SK-N-SH (cell line): ENCODE measurements at regions not wholly inside any gene's neighbourhood (a gene's known extent, or its start where the extent isn't known, plus 50 kb on each side); places are given as distances from the start of the nearest gene placed in this dataset.

Experiments used
- CTCF ChIA-PET: fragments of 300-600, 350-600 bp; formaldehyde crosslinking; extraction: SDS; loops from one replicate; lab custom pipeline; 2021; lab: Yijun Ruan, JAX
- POLR2A ChIA-PET: fragments of 350-600 bp; sonication (Branson Sonifier 250); formaldehyde crosslinking; extraction: SDS; loops from one replicate; lab custom pipeline; 2020; ENCODE audit warnings: antibody characterized with exemption, inconsistent platforms; lab: Yijun Ruan, JAX
- DNase-seq: peaks from one replicate; pipeline ENCODE4 v3.0.0; 2012
- H2AFZ ChIP-seq: fragments of 200-600 bp; sonication (generic); 2 replicates; pipeline ENCODE4 v1.8.1; 2016; ENCODE audit warnings: antibody characterized with exemption, mild to moderate bottlenecking, low read depth
- H3F3A ChIP-seq: fragments of 200-600 bp; sonication (generic); replicated peaks from 2 replicates; pipeline ENCODE3; 2016; ENCODE audit warnings: antibody characterized with exemption, mild to moderate bottlenecking; ENCODE audit not compliant: insufficient read depth
- H3K27ac ChIP-seq, 2 experiments: fragments of 200-500 bp in 1 of 2; fragments of 200-600 bp in 1 of 2; sonication (Bioruptor generic) in 1 of 2; sonication (generic), shearing (Covaris generic) in 1 of 2; 2 replicates each; pipeline versions ENCODE4 v1.5.1 to v1.6.1; 2014 to 2016; ENCODE audit warnings: low read depth in 2 of 2, inconsistent platforms in 1 of 2, low read length in 1 of 2, mild to moderate bottlenecking in 1 of 2, mixed read lengths in 1 of 2
- H3K27me3 ChIP-seq: fragments of 200-600 bp; sonication (generic), shearing (Covaris generic); 2 replicates; pipeline ENCODE4 v1.6.1; 2016; ENCODE audit warnings: mixed run types; ENCODE audit not compliant: insufficient read depth
- H3K36me3 ChIP-seq, 2 experiments: fragments of 200-500 bp in 1 of 2; fragments of 200-600 bp in 1 of 2; sonication (Bioruptor generic) in 1 of 2; sonication (generic) in 1 of 2; replicated peaks in 1 of 2; 2 replicates each; pipeline versions ENCODE3 to v1.5.1; 2014 to 2016; ENCODE audit warnings: low read length in 1 of 2, mild to moderate bottlenecking in 1 of 2; ENCODE audit not compliant: insufficient read depth in 2 of 2, control insufficient read depth in 1 of 2
- H3K4me1 ChIP-seq, 2 experiments: fragments of 200-500 bp in 1 of 2; fragments of 200-600 bp in 1 of 2; sonication (Bioruptor generic) in 1 of 2; sonication (generic), shearing (Covaris generic) in 1 of 2; 2 replicates each; pipeline versions ENCODE4 v1.5.1 to v1.6.1; 2014 to 2016; ENCODE audit warnings: low read depth in 1 of 2, low read length in 1 of 2, mixed run types in 1 of 2; ENCODE audit not compliant: insufficient read depth in 2 of 2, control insufficient read depth in 1 of 2
- H3K4me2 ChIP-seq: fragments of 200-600 bp; sonication (generic), shearing (Covaris generic); 2 replicates; pipeline ENCODE4 v1.6.1; 2017; ENCODE audit warnings: mixed run types
- H3K4me3 ChIP-seq, 2 experiments: fragments of 200-500 bp in 1 of 2; fragments of 200-600 bp in 1 of 2; sonication (Bioruptor generic) in 1 of 2; sonication (generic), shearing (Covaris generic) in 1 of 2; 2 replicates each; pipeline versions ENCODE4 v1.5.1 to v1.8.1; 2014 to 2016; ENCODE audit warnings: low read depth in 2 of 2, inconsistent platforms in 1 of 2, low read length in 1 of 2, mild to moderate bottlenecking in 1 of 2, mixed read lengths in 1 of 2, moderate library complexity in 1 of 2
- H3K79me2 ChIP-seq: fragments of 200-600 bp; sonication (generic); 2 replicates; pipeline ENCODE4 v1.8.1; 2017; ENCODE audit warnings: mild to moderate bottlenecking; ENCODE audit not compliant: insufficient read depth
- H3K9ac ChIP-seq: fragments of 200-600 bp; sonication (generic); 2 replicates; pipeline ENCODE4 v1.6.1; 2017; ENCODE audit warnings: mixed run types
- H3K9me2 ChIP-seq: fragments of 200-600 bp; sonication (generic); 2 replicates; pipeline ENCODE4 v1.6.1; 2017; ENCODE audit warnings: mixed run types
- H3K9me3 ChIP-seq: fragments of 200-600 bp; sonication (generic); 2 replicates; pipeline ENCODE4 v1.6.1; 2017; ENCODE audit warnings: mixed run types, mild to moderate bottlenecking, moderate library complexity
- H4K20me1 ChIP-seq: fragments of 200-600 bp; sonication (generic); 2 replicates; pipeline ENCODE4 v1.6.1; 2017; ENCODE audit warnings: mild to moderate bottlenecking, mixed run types; ENCODE audit not compliant: insufficient read depth
- FOSL2 ChIP-seq: IDR thresholded peaks from 2 replicates; pipeline ENCODE4 v1.4.0; 2012; ENCODE audit warnings: low read depth, mild to moderate bottlenecking, moderate library complexity, borderline replicate concordance
- MXI1 ChIP-seq: IDR thresholded peaks from 2 replicates; pipeline ENCODE4 v1.6.1; 2012; ENCODE audit warnings: mild to moderate bottlenecking, low read depth, low read length, improper control_type of control experiment
- NRF1 ChIP-seq: IDR thresholded peaks from 2 replicates; pipeline ENCODE4 v1.6.1; 2012; ENCODE audit warnings: low read depth, mild to moderate bottlenecking, low read length
- RXRA ChIP-seq: IDR thresholded peaks from 2 replicates; pipeline ENCODE4 v1.4.0; 2012; ENCODE audit warnings: low read depth, mild to moderate bottlenecking, borderline replicate concordance
- TAF1 ChIP-seq: IDR thresholded peaks from 2 replicates; pipeline ENCODE4 v1.6.1; 2012; ENCODE audit warnings: low read depth, mild to moderate bottlenecking, low read length, moderate library complexity, borderline replicate concordance
- TEAD4 ChIP-seq: IDR thresholded peaks from 2 replicates; pipeline ENCODE4 v1.4.0; 2012; ENCODE audit warnings: mild to moderate bottlenecking, borderline replicate concordance; ENCODE audit not compliant: insufficient read depth
- WGBS: methylation state at CpG from one replicate; pipeline ENCODE4 v1.1.6; 2017; ENCODE audit warnings: low lambda C conversion rate; 5-methylcytosine and 5-hydroxymethylcytosine counted together
- TF ChIP-seq, protein P1 (sequence below): IDR thresholded peaks from 2 replicates; pipeline ENCODE4 v1.6.1; 2012; ENCODE audit warnings: mild to moderate bottlenecking, low read depth, low read length, moderate library complexity
- TF ChIP-seq, protein P2 (sequence below): fragments of 150-350 bp; IDR thresholded peaks from 2 replicates; pipeline ENCODE4 v1.6.1; 2017; ENCODE audit warnings: antibody characterized with exemption, low read length, low read depth, borderline replicate concordance
- TF ChIP-seq, protein P3 (sequence below): IDR thresholded peaks from 2 replicates; pipeline ENCODE4; 2012

DNA sequence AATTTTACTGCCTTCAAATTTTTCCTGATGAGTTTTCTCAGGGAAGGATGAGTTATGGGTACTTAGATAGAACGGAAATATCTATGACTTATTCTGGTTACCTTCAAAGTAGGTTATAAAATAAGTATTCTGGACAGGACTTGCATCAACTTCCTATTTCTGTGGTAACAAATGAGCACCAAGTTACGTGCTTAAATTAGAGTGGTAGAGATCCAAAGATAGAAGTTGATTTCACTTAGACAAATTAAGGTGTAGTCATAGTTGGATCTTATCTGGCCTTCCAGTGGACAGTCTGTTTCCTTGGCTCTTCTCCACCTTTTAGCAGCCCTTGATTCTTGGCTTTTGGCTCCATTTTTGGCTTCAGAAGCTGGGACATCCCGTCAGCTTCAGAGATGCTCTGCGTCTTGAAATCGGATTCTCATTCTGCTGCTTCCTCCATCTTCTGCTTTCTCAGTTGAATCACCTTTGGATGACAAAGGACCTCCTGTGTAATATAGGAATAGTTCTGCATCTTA, 109.9 kb downstream of the ZNF518B start (continued):
- TF ChIP-seq, protein P1, sequence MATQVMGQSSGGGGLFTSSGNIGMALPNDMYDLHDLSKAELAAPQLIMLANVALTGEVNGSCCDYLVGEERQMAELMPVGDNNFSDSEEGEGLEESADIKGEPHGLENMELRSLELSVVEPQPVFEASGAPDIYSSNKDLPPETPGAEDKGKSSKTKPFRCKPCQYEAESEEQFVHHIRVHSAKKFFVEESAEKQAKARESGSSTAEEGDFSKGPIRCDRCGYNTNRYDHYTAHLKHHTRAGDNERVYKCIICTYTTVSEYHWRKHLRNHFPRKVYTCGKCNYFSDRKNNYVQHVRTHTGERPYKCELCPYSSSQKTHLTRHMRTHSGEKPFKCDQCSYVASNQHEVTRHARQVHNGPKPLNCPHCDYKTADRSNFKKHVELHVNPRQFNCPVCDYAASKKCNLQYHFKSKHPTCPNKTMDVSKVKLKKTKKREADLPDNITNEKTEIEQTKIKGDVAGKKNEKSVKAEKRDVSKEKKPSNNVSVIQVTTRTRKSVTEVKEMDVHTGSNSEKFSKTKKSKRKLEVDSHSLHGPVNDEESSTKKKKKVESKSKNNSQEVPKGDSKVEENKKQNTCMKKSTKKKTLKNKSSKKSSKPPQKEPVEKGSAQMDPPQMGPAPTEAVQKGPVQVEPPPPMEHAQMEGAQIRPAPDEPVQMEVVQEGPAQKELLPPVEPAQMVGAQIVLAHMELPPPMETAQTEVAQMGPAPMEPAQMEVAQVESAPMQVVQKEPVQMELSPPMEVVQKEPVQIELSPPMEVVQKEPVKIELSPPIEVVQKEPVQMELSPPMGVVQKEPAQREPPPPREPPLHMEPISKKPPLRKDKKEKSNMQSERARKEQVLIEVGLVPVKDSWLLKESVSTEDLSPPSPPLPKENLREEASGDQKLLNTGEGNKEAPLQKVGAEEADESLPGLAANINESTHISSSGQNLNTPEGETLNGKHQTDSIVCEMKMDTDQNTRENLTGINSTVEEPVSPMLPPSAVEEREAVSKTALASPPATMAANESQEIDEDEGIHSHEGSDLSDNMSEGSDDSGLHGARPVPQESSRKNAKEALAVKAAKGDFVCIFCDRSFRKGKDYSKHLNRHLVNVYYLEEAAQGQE: no peak
- TF ChIP-seq RXRA (no peak), MXI1 (no peak), FOSL2 (no peak), TEAD4 (no peak), NRF1 (no peak)
- TF ChIP-seq, protein P2, sequence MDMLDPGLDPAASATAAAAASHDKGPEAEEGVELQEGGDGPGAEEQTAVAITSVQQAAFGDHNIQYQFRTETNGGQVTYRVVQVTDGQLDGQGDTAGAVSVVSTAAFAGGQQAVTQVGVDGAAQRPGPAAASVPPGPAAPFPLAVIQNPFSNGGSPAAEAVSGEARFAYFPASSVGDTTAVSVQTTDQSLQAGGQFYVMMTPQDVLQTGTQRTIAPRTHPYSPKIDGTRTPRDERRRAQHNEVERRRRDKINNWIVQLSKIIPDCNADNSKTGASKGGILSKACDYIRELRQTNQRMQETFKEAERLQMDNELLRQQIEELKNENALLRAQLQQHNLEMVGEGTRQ: no peak
- TF ChIP-seq, protein P3, sequence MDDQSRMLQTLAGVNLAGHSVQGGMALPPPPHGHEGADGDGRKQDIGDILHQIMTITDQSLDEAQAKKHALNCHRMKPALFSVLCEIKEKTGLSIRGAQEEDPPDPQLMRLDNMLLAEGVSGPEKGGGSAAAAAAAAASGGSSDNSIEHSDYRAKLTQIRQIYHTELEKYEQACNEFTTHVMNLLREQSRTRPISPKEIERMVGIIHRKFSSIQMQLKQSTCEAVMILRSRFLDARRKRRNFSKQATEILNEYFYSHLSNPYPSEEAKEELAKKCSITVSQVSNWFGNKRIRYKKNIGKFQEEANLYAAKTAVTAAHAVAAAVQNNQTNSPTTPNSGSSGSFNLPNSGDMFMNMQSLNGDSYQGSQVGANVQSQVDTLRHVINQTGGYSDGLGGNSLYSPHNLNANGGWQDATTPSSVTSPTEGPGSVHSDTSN: no peak

DNA sequence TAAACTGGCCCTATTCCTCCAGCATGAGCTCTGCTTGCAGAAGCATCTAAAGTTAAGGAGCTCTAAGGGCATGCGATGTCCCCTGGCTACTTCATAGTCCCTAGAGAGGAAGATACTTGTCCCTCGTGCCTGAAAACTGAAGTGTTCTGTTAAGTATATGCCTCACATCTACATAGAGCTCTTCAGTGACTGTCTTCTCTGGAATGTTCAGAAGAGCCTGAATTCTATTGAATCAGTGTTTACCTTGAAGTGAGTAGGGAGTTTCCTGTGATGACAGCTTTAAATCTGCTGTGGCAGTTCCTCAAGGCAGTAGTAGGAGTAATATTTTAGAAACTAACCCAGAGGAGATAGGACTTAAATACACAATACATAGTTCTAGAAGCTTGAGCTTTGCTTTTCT, 111.2 kb downstream of the ZNF518B start:
- no peaks in the 10 kb centered on the region for H3K27me3 ChIP-seq
- H3K27ac ChIP-seq: peak overlapping the region in 1 of 2 experiments; percentile 43; a peak in 2 of 4 replicates
- no peak overlapping the region for H3K4me2 ChIP-seq
- CTCF ChIA-PET: no interaction called here
- no peaks in the 10 kb centered on the region for H3F3A ChIP-seq
- H3K9ac ChIP-seq: no peak overlapping the region
- 0% methylated on average over 2 of the region's 2 CpGs for WGBS
- H3K9me2 ChIP-seq: no peaks in the 10 kb centered on the region
- TF ChIP-seq, protein P1: no peak
- TF ChIP-seq TAF1: no peak
- TF ChIP-seq, all 33 proteins: peak for 0
- POLR2A ChIA-PET: no interaction called here
- DNase-seq: no peak
- H3K36me3 ChIP-seq: no peaks in the 10 kb centered on the region
- no peaks in the 10 kb centered on the region for H3K4me1 ChIP-seq
- H4K20me1 ChIP-seq: no peaks in the 10 kb centered on the region
- H3K79me2 ChIP-seq: no peaks in the 10 kb centered on the region
- H2AFZ ChIP-seq: no peak overlapping the region
- no peak overlapping the region for H3K4me3 ChIP-seq
- H3K9me3 ChIP-seq: no peaks in the 10 kb centered on the region
